ENCODE measurements at regions not wholly inside any gene's neighbourhood (a gene's known extent, or its start where the extent isn't known, plus 50 kb on each side); places are given as distances from the start of the nearest gene placed in this dataset.

GRCh38 chr13:85431720-85432119 lies 367.5 kb downstream of the SLITRK6 start:
- no peaks in the 10 kb centered on the region for H3F3A ChIP-seq (ENCODE audit: insufficient read depth, low read depth)
- ChIA-PET POLR2A (ENCODE audit: unreplicated experiment) (no interaction called here), CTCF (no interaction called here)
- no peaks in the 10 kb centered on the region for H3K4me1 ChIP-seq (replicated peaks; ENCODE audit: insufficient read depth)
- H3K27ac ChIP-seq, result no peak overlapping the region
- intact Hi-C loops (cut with micrococcal nuclease; ENCODE audit: unreplicated experiment), result no loop called here
- DNase-seq, result no peak
- no peaks in the 10 kb centered on the region for H4K20me1 ChIP-seq (ENCODE audit: insufficient read depth)
- H3K9me3 ChIP-seq (ENCODE audit: insufficient read depth, low read depth), result no peaks in the 10 kb centered on the region
- TF ChIP-seq EZH2 (IDR thresholded peaks at IDR 0.05; ENCODE audit: low read depth), result no peak
- TF ChIP-seq CTCF (conservative IDR thresholded peaks at IDR 0.05), result no peak
- BruUV-seq (replicated peaks), result no TSS peak
- H3K36me3 ChIP-seq (ENCODE audit: low read depth), result no peaks in the 10 kb centered on the region
- H3K9me2 ChIP-seq (ENCODE audit: insufficient read depth), result no peaks in the 10 kb centered on the region
- H3K27me3 ChIP-seq (ENCODE audit: insufficient read depth, low read depth), result no peaks in the 10 kb centered on the region
- 0 out of 2 replicates have a peak overlapping the region, but pooled peaks have one; percentile 27 for H2AFZ ChIP-seq
- no peak overlapping the region for H3K4me2 ChIP-seq
- H3K79me2 ChIP-seq (ENCODE audit: low read depth), result no peaks in the 10 kb centered on the region
- H3K4me3 ChIP-seq, result no peak overlapping the region

- Histone ChIP-seq H3K79me2 (ENCODE audit: low read depth) (no peaks in the 10 kb centered on the region), H3F3A (ENCODE audit: insufficient read depth, low read depth) (no peaks in the 10 kb centered on the region), H3K9me2 (ENCODE audit: insufficient read depth) (no peaks in the 10 kb centered on the region), H2AFZ (no peak overlapping the region), H4K20me1 (ENCODE audit: insufficient read depth) (no peaks in the 10 kb centered on the region), H3K27ac (no peak overlapping the region), H3K4me3 (no peak overlapping the region), H3K4me2 (no peak overlapping the region), H3K36me3 (ENCODE audit: low read depth) (no peaks in the 10 kb centered on the region), H3K27me3 (ENCODE audit: insufficient read depth, low read depth) (no peaks in the 10 kb centered on the region), H3K4me1 (replicated peaks; ENCODE audit: insufficient read depth) (no peaks in the 10 kb centered on the region), H3K9me3 (ENCODE audit: insufficient read depth, low read depth) (no peaks in the 10 kb centered on the region)
- ChIA-PET POLR2A (ENCODE audit: unreplicated experiment) (no interaction called here), CTCF (no interaction called here)
- TF ChIP-seq CTCF (conservative IDR thresholded peaks at IDR 0.05) (no peak), EZH2 (IDR thresholded peaks at IDR 0.05; ENCODE audit: low read depth) (no peak)
- no TSS peak for BruUV-seq (replicated peaks)
- intact Hi-C loops (cut with micrococcal nuclease; ENCODE audit: unreplicated experiment), result no loop called here
- DNase-seq, result no peak
Measured at GRCh38 chr13:85430216-85430794, 368.9 kb downstream of the SLITRK6 start.

GRCh38 chr13:85427416-85427815 lies 371.8 kb downstream of the SLITRK6 start:
- POLR2A ChIA-PET (ENCODE audit: unreplicated experiment), result no interaction called here
- Histone ChIP-seq H3F3A (ENCODE audit: insufficient read depth, low read depth) (no peaks in the 10 kb centered on the region), H3K4me2 (no peak overlapping the region), H3K9me2 (ENCODE audit: insufficient read depth) (no peaks in the 10 kb centered on the region), H3K4me1 (replicated peaks; ENCODE audit: insufficient read depth) (no peaks in the 10 kb centered on the region), H3K36me3 (ENCODE audit: low read depth) (no peaks in the 10 kb centered on the region), H4K20me1 (ENCODE audit: insufficient read depth) (no peaks in the 10 kb centered on the region), H3K27me3 (ENCODE audit: insufficient read depth, low read depth) (no peaks in the 10 kb centered on the region), H3K4me3 (no peak overlapping the region), H2AFZ (no peak overlapping the region), H3K27ac (no peak overlapping the region), H3K79me2 (ENCODE audit: low read depth) (no peaks in the 10 kb centered on the region), H3K9me3 (ENCODE audit: insufficient read depth, low read depth) (no peaks in the 10 kb centered on the region)
- intact Hi-C loops (cut with micrococcal nuclease; ENCODE audit: unreplicated experiment), result no loop called here
- no peak for DNase-seq
- CTCF ChIA-PET, result no interaction called here
- no peak for TF ChIP-seq EZH2 (IDR thresholded peaks at IDR 0.05; ENCODE audit: low read depth)
- no peak for TF ChIP-seq CTCF (conservative IDR thresholded peaks at IDR 0.05)
- no TSS peak for BruUV-seq (replicated peaks)

All from PC-9 (cell line).